RWPE2 (cell line): ENCODE measurements at regions not wholly inside any gene's neighbourhood (a gene's known extent, or its start where the extent isn't known, plus 50 kb on each side); places are given as distances from the start of the nearest gene placed in this dataset.

Source experiments
- ATAC-seq: fragments of 200-7000 bp; cut with Tn5 transposase; 3 replicates; pipeline ENCODE4 v1.9.1; 2021; ENCODE audit warnings: low read depth
- DNase-seq: peaks from one replicate; pipeline ENCODE4 v3.0.0-alpha.2; 2020; ENCODE audit warnings: low spot score
- H3K27ac ChIP-seq: fragments of 450-650 bp; 2 replicates; pipeline ENCODE4 v1.5.1; 2017; ENCODE audit warnings: mild to moderate bottlenecking; ENCODE audit not compliant: poor library complexity, severe bottlenecking
- H3K27me3 ChIP-seq: fragments of 250-450 bp; sonication (Bioruptor Pico); 2 replicates; pipeline ENCODE4 v1.5.1; 2021; ENCODE audit warnings: mild to moderate bottlenecking, moderate library complexity; ENCODE audit not compliant: insufficient read depth, poor library complexity, severe bottlenecking
- H3K36me3 ChIP-seq: fragments of 250-450 bp; sonication (Bioruptor Pico); 2 replicates; pipeline ENCODE4 v1.5.1; 2020; ENCODE audit warnings: low read depth, mild to moderate bottlenecking, moderate library complexity
- H3K4me1 ChIP-seq: fragments of 250-450 bp; sonication (Bioruptor Pico); 2 replicates; pipeline ENCODE4 v1.5.1; 2021; ENCODE audit warnings: mild to moderate bottlenecking, moderate library complexity; ENCODE audit not compliant: insufficient read depth, poor library complexity, severe bottlenecking
- H3K4me3 ChIP-seq: fragments of 250-450 bp; sonication (Bioruptor Pico); 2 replicates; pipeline ENCODE4 v1.5.1; 2021; ENCODE audit warnings: mild to moderate bottlenecking, moderate library complexity; ENCODE audit not compliant: severe bottlenecking
- H3K9me3 ChIP-seq: fragments of 250-450 bp; sonication (Bioruptor Pico); 2 replicates; pipeline ENCODE4 v1.5.1; 2021; ENCODE audit warnings: mild to moderate bottlenecking, moderate library complexity; ENCODE audit not compliant: severe bottlenecking
- TF ChIP-seq, protein P1 (sequence below): fragments of 450-650 bp; IDR thresholded peaks from one replicate; pipeline ENCODE4 v1.5.1; 2017; ENCODE audit warnings: mild to moderate bottlenecking, moderate library complexity; ENCODE audit not compliant: poor library complexity, severe bottlenecking

DNA sequence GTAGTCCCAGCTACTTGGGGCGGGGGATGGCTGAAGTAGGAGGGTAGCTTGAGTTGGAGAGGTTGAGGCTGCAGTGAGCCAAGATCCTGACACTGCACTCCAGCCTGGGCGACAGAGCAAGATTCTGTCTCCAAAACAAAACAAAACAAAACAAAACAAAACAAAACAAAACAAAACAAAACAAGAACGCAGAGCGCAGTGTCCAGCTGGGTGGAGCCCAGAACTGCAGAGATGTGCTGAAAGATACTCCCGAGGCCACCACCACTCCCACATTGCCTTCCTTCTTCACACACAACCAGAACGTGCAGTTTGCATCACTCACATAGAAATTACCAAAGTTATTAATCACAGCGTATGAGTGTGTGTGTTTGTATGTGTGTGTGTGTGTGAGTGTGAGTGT, 222.9 kb upstream of the ASIC2 start:
- Histone ChIP-seq H3K36me3 (no peaks in the 10 kb centered on the region), H3K27ac (no peak overlapping the region), H3K4me1 (no peaks in the 10 kb centered on the region), H3K27me3 (no peaks in the 10 kb centered on the region), H3K9me3 (no peaks in the 10 kb centered on the region), H3K4me3 (no peak overlapping the region)
- TF ChIP-seq, protein P1, sequence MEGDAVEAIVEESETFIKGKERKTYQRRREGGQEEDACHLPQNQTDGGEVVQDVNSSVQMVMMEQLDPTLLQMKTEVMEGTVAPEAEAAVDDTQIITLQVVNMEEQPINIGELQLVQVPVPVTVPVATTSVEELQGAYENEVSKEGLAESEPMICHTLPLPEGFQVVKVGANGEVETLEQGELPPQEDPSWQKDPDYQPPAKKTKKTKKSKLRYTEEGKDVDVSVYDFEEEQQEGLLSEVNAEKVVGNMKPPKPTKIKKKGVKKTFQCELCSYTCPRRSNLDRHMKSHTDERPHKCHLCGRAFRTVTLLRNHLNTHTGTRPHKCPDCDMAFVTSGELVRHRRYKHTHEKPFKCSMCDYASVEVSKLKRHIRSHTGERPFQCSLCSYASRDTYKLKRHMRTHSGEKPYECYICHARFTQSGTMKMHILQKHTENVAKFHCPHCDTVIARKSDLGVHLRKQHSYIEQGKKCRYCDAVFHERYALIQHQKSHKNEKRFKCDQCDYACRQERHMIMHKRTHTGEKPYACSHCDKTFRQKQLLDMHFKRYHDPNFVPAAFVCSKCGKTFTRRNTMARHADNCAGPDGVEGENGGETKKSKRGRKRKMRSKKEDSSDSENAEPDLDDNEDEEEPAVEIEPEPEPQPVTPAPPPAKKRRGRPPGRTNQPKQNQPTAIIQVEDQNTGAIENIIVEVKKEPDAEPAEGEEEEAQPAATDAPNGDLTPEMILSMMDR: no peak
- ATAC-seq (no peak), DNase-seq (no peak)

DNA sequence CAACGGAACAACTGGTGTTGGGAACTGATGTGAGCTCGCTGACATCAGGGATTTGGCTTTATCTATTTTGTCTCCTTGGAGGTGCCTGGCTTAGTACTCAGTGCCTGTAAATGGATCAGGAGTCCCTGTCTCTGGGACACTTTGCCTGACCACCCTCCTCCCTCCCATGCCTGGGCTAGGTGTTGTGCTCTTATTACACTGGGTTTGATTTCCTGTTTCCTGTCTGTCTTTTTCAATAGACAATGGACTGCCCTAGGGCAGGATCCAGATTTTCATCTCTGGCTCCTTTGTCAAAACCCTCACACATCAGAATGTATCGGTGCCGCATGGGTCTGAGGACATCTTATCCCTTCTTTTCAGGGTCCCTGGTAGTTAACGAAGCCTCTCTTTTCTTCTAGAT, 223.6 kb upstream of the ASIC2 start:
- no peaks in the 10 kb centered on the region for H3K9me3 ChIP-seq
- H3K36me3 ChIP-seq: no peaks in the 10 kb centered on the region
- H3K4me1 ChIP-seq: no peaks in the 10 kb centered on the region
- ATAC-seq (no peak), DNase-seq (no peak)
- H3K4me3 ChIP-seq: no peak overlapping the region
- H3K27me3 ChIP-seq: no peaks in the 10 kb centered on the region
- TF ChIP-seq, protein P1: no peak
- H3K27ac ChIP-seq: no peak overlapping the region

DNA sequence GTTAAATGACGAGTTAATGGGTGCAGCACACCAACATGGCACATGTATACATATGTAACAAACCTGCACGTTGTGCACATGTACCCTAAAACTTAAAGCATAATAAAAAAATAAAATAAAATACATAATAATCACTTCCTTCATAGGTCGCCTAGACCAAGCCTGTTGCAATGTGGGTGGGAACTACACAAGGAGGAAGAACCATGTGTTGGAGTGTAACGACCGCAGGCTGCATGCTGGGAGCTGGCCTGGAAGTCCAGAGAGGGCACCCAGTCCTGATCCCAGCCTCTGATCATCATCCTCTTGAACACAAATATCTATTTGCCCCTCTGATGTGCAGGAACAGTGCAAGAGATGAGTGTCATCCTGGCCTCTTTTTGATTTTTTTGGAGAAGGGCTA, 224.7 kb upstream of the ASIC2 start:
- no peak for DNase-seq
- no peak overlapping the region for H3K27ac ChIP-seq
- no peaks in the 10 kb centered on the region for H3K36me3 ChIP-seq
- TF ChIP-seq, protein P1: no peak
- no peaks in the 10 kb centered on the region for H3K27me3 ChIP-seq
- no peak for ATAC-seq
- no peaks in the 10 kb centered on the region for H3K9me3 ChIP-seq
- no peaks in the 10 kb centered on the region for H3K4me1 ChIP-seq
- H3K4me3 ChIP-seq: no peak overlapping the region

DNA sequence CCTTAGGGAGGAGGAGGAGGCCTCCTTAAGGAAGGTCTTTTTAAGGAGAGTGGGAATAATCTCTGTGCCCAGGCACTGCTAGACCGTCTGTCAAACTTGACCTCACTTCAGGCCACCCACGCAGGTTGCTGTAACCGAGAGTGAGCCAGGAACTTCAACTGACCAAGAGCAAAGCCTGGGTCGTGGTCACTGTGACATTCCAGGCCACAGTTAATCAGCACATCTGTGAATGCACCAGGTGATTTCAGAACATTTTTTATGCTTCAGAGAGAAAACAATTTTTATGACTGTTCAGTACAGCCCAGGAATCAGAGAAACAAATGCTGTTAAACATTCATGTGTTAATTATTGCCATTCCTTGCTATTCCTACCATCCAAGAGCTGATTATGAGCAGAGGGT, 226.6 kb upstream of the ASIC2 start:
- TF ChIP-seq, protein P1: no peak
- DNase-seq (no peak), ATAC-seq (no peak)
- Histone ChIP-seq H3K4me1 (no peaks in the 10 kb centered on the region), H3K27ac (no peak overlapping the region), H3K36me3 (no peaks in the 10 kb centered on the region), H3K4me3 (no peak overlapping the region), H3K27me3 (no peaks in the 10 kb centered on the region), H3K9me3 (no peaks in the 10 kb centered on the region)

DNA sequence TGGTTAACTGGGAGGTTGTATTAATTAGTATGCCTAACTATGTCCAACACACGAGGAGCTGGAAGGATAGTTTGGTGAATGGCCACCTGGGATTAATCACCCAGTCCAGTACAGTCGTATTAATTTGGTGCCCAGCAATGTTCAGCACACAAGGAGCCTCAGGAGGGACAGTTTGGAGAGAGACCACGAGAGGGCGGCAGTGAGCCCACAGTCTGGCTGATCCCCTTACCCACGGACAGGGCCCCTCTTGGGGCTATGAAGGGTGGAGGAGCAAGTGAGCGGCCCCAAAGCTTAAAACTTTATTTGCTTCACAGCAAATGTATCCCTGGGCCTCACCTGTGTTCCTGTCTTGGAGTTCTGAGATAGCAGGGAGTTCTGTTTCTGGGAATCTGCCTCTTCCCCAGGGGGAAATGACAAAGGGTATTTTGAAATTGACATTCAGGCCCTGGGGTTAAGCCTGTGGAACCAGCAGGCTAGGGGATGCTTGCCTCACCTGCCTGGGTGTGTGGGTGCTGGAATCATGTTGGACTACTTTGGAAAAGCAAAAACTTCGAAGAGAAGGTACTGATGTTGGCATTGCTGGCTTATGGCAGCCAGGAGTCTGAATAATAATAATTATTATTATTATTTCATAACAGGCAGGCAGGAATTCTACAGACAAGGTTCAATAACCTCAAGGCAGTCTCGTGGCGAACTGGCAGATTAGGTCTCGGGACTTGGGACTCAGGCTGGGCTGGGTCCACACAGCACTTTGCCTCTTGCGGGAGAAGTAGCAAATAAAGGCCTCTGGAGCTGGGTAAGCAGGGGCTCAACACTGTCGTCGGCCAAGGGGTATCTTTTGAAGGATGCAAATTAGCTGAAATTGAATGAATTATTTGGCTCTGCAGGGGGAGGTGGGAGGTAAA, 227.6 kb upstream of the ASIC2 start:
- Histone ChIP-seq H3K27me3 (no peaks in the 10 kb centered on the region), H3K4me1 (no peaks in the 10 kb centered on the region), H3K27ac (no peak overlapping the region), H3K4me3 (no peak overlapping the region), H3K9me3 (no peaks in the 10 kb centered on the region), H3K36me3 (no peaks in the 10 kb centered on the region)
- ATAC-seq (peak; percentile 68; the same call in 1 of the 3 replicates), DNase-seq (no peak)
- TF ChIP-seq, protein P1: peak; percentile 77
